IMR-90 (cell line): ENCODE measurements at regions not wholly inside any gene's neighbourhood (a gene's known extent, or its start where the extent isn't known, plus 50 kb on each side); places are given as distances from the start of the nearest gene placed in this dataset.

ENCODE experiments used
- ATAC-seq: fragments of 200-7000 bp; cut with Tn5 transposase; 2 replicates; pipeline ENCODE4 v1.9.1; 2020; ENCODE audit warnings: low read depth, mild to moderate bottlenecking, moderate library complexity
- BruUV-seq: library from RNA; stranded (reverse); fragments of 400-500 nt; replicated peaks from 2 replicates; lab custom pipeline; 2021; lab: Mats Ljungman, UMichigan
- CTCF ChIA-PET: fragments of 300-600 bp; formaldehyde crosslinking; extraction: SDS; loops from one replicate; lab custom pipeline; 2021; ENCODE audit warnings: antibody characterized with exemption; lab: Yijun Ruan, JAX
- POLR2A ChIA-PET: fragments of 300-600 bp; sonication (Branson Sonifier 250); formaldehyde crosslinking; loops from one replicate; lab custom pipeline; 2022; ENCODE audit warnings: antibody characterized with exemption; ENCODE audit not compliant: unreplicated experiment; lab: Charles Lee
- DNase-seq: peaks from one replicate; pipeline ENCODE4 v3.0.0; 2013
- H2AFZ ChIP-seq: replicated peaks from 2 replicates; pipeline ENCODE3; 2013; ENCODE audit warnings: low read length, mild to moderate bottlenecking; ENCODE audit not compliant: poor library complexity
- H2AK5ac ChIP-seq: 2 replicates; pipeline ENCODE4 v1.6.1; 2013; ENCODE audit warnings: low read depth, low read length, inconsistent platforms
- H2AK9ac ChIP-seq: replicated peaks from 2 replicates; pipeline ENCODE3; 2013; ENCODE audit warnings: mild to moderate bottlenecking, low read depth, low read length, moderate library complexity; ENCODE audit not compliant: poor library complexity
- H2BK120ac ChIP-seq: 2 replicates; pipeline ENCODE4 v1.6.1; 2013; ENCODE audit warnings: low read depth, low read length, inconsistent platforms
- H2BK15ac ChIP-seq: 3 replicates; pipeline ENCODE4 v1.6.1; 2013; ENCODE audit warnings: low read depth, low read length, inconsistent platforms
- H2BK20ac ChIP-seq: 2 replicates; pipeline ENCODE4 v1.6.1; 2013; ENCODE audit warnings: low read depth, mild to moderate bottlenecking, inconsistent platforms, low read length, moderate library complexity
- H2BK5ac ChIP-seq: 2 replicates; pipeline ENCODE4 v1.6.1; 2013; ENCODE audit warnings: mild to moderate bottlenecking, low read depth, low read length, inconsistent platforms; ENCODE audit not compliant: poor library complexity, severe bottlenecking
- H3K14ac ChIP-seq: replicated peaks from 2 replicates; pipeline ENCODE4 v1.6.1; 2013; ENCODE audit warnings: low read depth, low read length, inconsistent platforms
- H3K18ac ChIP-seq: 2 replicates; pipeline ENCODE4 v1.6.1; 2013; ENCODE audit warnings: low read depth, low read length, control low read depth
- H3K23ac ChIP-seq: 2 replicates; pipeline ENCODE4 v1.6.1; 2013; ENCODE audit warnings: low read depth, low read length, inconsistent platforms
- H3K27ac ChIP-seq: 2 replicates; pipeline ENCODE4 v1.5.1; 2013; ENCODE audit warnings: mild to moderate bottlenecking, control low read depth, low read length; ENCODE audit not compliant: insufficient read depth
- H3K27me3 ChIP-seq: 2 replicates; pipeline ENCODE4 v1.6.1; 2013; ENCODE audit warnings: low read length; ENCODE audit not compliant: control insufficient read depth, insufficient read depth
- H3K36me3 ChIP-seq: 2 replicates; pipeline ENCODE4 v1.6.1; 2013; ENCODE audit warnings: low read length, mixed read lengths; ENCODE audit not compliant: control insufficient read depth, insufficient read depth
- H3K4ac ChIP-seq: 2 replicates; pipeline ENCODE4 v1.6.1; 2013; ENCODE audit warnings: low read depth, low read length, inconsistent platforms
- H3K4me1 ChIP-seq: 2 replicates; pipeline ENCODE4 v1.6.1; 2013; ENCODE audit warnings: low read length, mixed read lengths; ENCODE audit not compliant: control insufficient read depth, insufficient read depth
- H3K4me2 ChIP-seq: 2 replicates; pipeline ENCODE4 v1.6.1; 2013; ENCODE audit warnings: low read depth, mild to moderate bottlenecking, control low read depth, low read length, moderate library complexity
- H3K4me3 ChIP-seq: 2 replicates; pipeline ENCODE4 v1.5.1; 2013; ENCODE audit warnings: low read depth, mild to moderate bottlenecking, control low read depth, low read length, moderate library complexity; ENCODE audit not compliant: insufficient read depth
- H3K56ac ChIP-seq: 2 replicates; pipeline ENCODE4 v1.6.1; 2013; ENCODE audit warnings: low read length, inconsistent platforms; ENCODE audit not compliant: insufficient read depth; ENCODE audit errors: extremely low read depth
- H3K79me1 ChIP-seq, 2 experiments: 2 replicates each; pipeline ENCODE4 v1.6.1; 2013; ENCODE audit warnings: low read length in 2 of 2, inconsistent platforms in 1 of 2, low read depth in 1 of 2
- H3K9ac ChIP-seq: 2 replicates; pipeline ENCODE4 v1.6.1; 2013; ENCODE audit warnings: low read depth, low read length, control low read depth
- H3K9me1 ChIP-seq: 2 replicates; pipeline ENCODE4 v1.6.1; 2013; ENCODE audit warnings: low read length, inconsistent platforms; ENCODE audit not compliant: insufficient read depth
- H3K9me3 ChIP-seq: 2 replicates; pipeline ENCODE4 v1.6.1; 2013; ENCODE audit warnings: low read length; ENCODE audit not compliant: control insufficient read depth, insufficient read depth
- H4K20me1 ChIP-seq: 2 replicates; pipeline ENCODE4 v1.6.1; 2013; ENCODE audit warnings: low read length, inconsistent platforms; ENCODE audit not compliant: insufficient read depth
- H4K5ac ChIP-seq: 2 replicates; pipeline ENCODE4 v1.6.1; 2013; ENCODE audit warnings: mild to moderate bottlenecking, low read depth, low read length, control low read depth
- H4K8ac ChIP-seq, 2 experiments: 2 replicates each; pipeline ENCODE4 v1.6.1; 2013; ENCODE audit warnings: low read depth in 2 of 2, low read length in 2 of 2, control low read depth in 1 of 2, inconsistent platforms in 1 of 2
- H4K91ac ChIP-seq: 2 replicates; pipeline ENCODE4 v1.6.1; 2013; ENCODE audit warnings: low read depth, low read length, inconsistent platforms; ENCODE audit not compliant: insufficient read depth
- CHD1 ChIP-seq: IDR thresholded peaks from 2 replicates; pipeline ENCODE4 v1.6.1; 2012; ENCODE audit warnings: low read depth, low read length, improper control_type of control experiment
- ELK1 ChIP-seq: fragments of 150-350 bp; IDR thresholded peaks from 2 replicates; pipeline ENCODE4 v1.6.1; 2016; ENCODE audit warnings: low read depth, mild to moderate bottlenecking, low read length, moderate library complexity, borderline replicate concordance
- MAZ ChIP-seq: IDR thresholded peaks from 2 replicates; pipeline ENCODE4 v1.6.1; 2012; ENCODE audit warnings: low read depth, mild to moderate bottlenecking, low read length, improper control_type of control experiment, moderate library complexity, borderline replicate concordance
- MXI1 ChIP-seq: IDR thresholded peaks from 2 replicates; pipeline ENCODE4 v1.6.1; 2012; ENCODE audit warnings: low read depth, mild to moderate bottlenecking, low read length, moderate library complexity, borderline replicate concordance
- NFE2L2 ChIP-seq: fragments of 150-350 bp; IDR thresholded peaks from 2 replicates; pipeline ENCODE4 v1.6.1; 2016; ENCODE audit warnings: low read depth, mild to moderate bottlenecking, low read length
- POLR2A ChIP-seq: IDR thresholded peaks from 2 replicates; pipeline ENCODE4 v1.6.1; 2012; ENCODE audit warnings: mild to moderate bottlenecking, low read depth, low read length
- RAD21 ChIP-seq: IDR thresholded peaks from 2 replicates; pipeline ENCODE4 v1.6.1; 2012; ENCODE audit warnings: low read length, improper control_type of control experiment
- RCOR1 ChIP-seq: IDR thresholded peaks from 2 replicates; pipeline ENCODE4 v1.6.1; 2012; ENCODE audit warnings: mild to moderate bottlenecking, low read length, improper control_type of control experiment; ENCODE audit not compliant: insufficient replicate concordance
- RFX5 ChIP-seq: IDR thresholded peaks from 2 replicates; pipeline ENCODE4 v1.8.0; 2012; ENCODE audit warnings: low read depth, mild to moderate bottlenecking, low read length, moderate library complexity
- USF2 ChIP-seq: fragments of 150-350 bp; IDR thresholded peaks from 2 replicates; pipeline ENCODE4 v1.6.1; 2017; ENCODE audit warnings: mild to moderate bottlenecking, antibody characterized with exemption, low read length, low read depth
- WGBS, 2 experiments: methylation state at CpG; one replicate each; pipeline versions ENCODE4 v1.1.5 to v1.1.7; 2013; ENCODE audit warnings: missing lambda C conversion rate in 2 of 2; ENCODE audit not compliant: insufficient read length in 1 of 2; ENCODE audit errors: extremely low coverage in 2 of 2; 5-methylcytosine and 5-hydroxymethylcytosine counted together
- dilution Hi-C: fragments of 300-500 bp; cut with HindIII; formaldehyde crosslinking; loops from one replicate; pipeline ENCODE4 v1.14.3; 2018; ENCODE audit warnings: low sequenced_read_pairs; ENCODE audit not compliant: unreplicated experiment
- in situ Hi-C: fragments of 300-500 bp; cut with MboI; formaldehyde crosslinking; loops from 3 replicates; pipeline ENCODE4 v1.14.3; 2019; ENCODE audit warnings: low sequenced_read_pairs, inconsistent platforms, mixed read lengths
- intact Hi-C: fragments of 100-400 bp; cut with micrococcal nuclease; formaldehyde crosslinking; loops from 2 replicates; pipeline ENCODE4 v1.10.0; 2022

GRCh38 chr1:81424816-81425215 is 375.9 kb upstream of the ADGRL2 start:
- no peak overlapping the region for H2BK20ac ChIP-seq
- no peaks in the 10 kb centered on the region; the same call in 1 of the 2 replicates for H3K4me1 ChIP-seq
- DNase-seq (no peak), ATAC-seq (no peak)
- H4K5ac ChIP-seq: no peak overlapping the region
- no peak overlapping the region for H3K14ac ChIP-seq
- H3K36me3 ChIP-seq: no peaks in the 10 kb centered on the region
- H3K9ac ChIP-seq: no peak overlapping the region
- 0 out of 2 replicates have a peak, but pooled peaks cover 3% of the 10 kb centered on the region for H3K9me1 ChIP-seq
- no peaks in the 10 kb centered on the region for H4K20me1 ChIP-seq
- dilution Hi-C loops: no loop called here
- no peak overlapping the region for H2AK5ac ChIP-seq
- BruUV-seq: no TSS peak
- H4K91ac ChIP-seq: no peak overlapping the region
- H3K56ac ChIP-seq: no peak overlapping the region
- H3K4me2 ChIP-seq: no peak overlapping the region
- H3K4ac ChIP-seq: no peak overlapping the region
- no peak overlapping the region for H2AFZ ChIP-seq
- no peak overlapping the region for H2BK5ac ChIP-seq
- no peaks in the 10 kb centered on the region for H3K27me3 ChIP-seq
- no peak overlapping the region for H3K23ac ChIP-seq
- in situ Hi-C loops: no loop called here
- no peaks in the 10 kb centered on the region for H3K79me1 ChIP-seq
- no peak overlapping the region for H4K8ac ChIP-seq
- no peak for TF ChIP-seq USF2
- no peak for TF ChIP-seq POLR2A
- TF ChIP-seq RAD21: no peak
- TF ChIP-seq NFE2L2: no peak
- no peak for TF ChIP-seq RFX5
- no peak for TF ChIP-seq RCOR1
- no peak for TF ChIP-seq ELK1
- TF ChIP-seq MXI1: no peak
- TF ChIP-seq MAZ: no peak
- TF ChIP-seq CHD1: no peak
- intact Hi-C loops: loop anchor here (10.0 kb wide), 1 partner anchor 60 kb away; no protein-coding TSS in a partner anchor
- H2AK9ac ChIP-seq: no peak overlapping the region
- no peak overlapping the region for H3K27ac ChIP-seq
- no peak overlapping the region for H3K4me3 ChIP-seq
- ChIA-PET POLR2A (no interaction called here), CTCF (no interaction called here)
- H2BK15ac ChIP-seq: no peak overlapping the region
- no peak overlapping the region for H3K18ac ChIP-seq
- H2BK120ac ChIP-seq: no peak overlapping the region
- H3K9me3 ChIP-seq: no peaks in the 10 kb centered on the region
- WGBS, 2 experiments: no CpG with 5 or more reads among the region's 2 CpGs
